Left ventricle myocardium inferior (tissue), 1 donor: ENCODE measurements at regions not wholly inside any gene's neighbourhood (a gene's known extent, or its start where the extent isn't known, plus 50 kb on each side); places are given as distances from the start of the nearest gene placed in this dataset.

Source experiments
- DNase-seq: peaks from one replicate; pipeline ENCODE4 v3.0.0-alpha.2; 2020
- H3K27ac ChIP-seq: fragments of 200-600 bp; replicated peaks from 2 replicates; pipeline ENCODE4 v1.8.0; 2021
- H3K27me3 ChIP-seq: fragments of 200-600 bp; 2 replicates; pipeline ENCODE4 v1.8.0; 2021; ENCODE audit warnings: low read depth
- H3K36me3 ChIP-seq: fragments of 200-600 bp; 2 replicates; pipeline ENCODE4 v1.8.0; 2021
- H3K4me1 ChIP-seq: fragments of 200-600 bp; 2 replicates; pipeline ENCODE4 v1.8.0; 2021
- H3K4me3 ChIP-seq: fragments of 200-600 bp; 2 replicates; pipeline ENCODE4 v1.8.0; 2021; ENCODE audit warnings: mild to moderate bottlenecking, moderate library complexity
- H3K9me3 ChIP-seq: fragments of 200-600 bp; replicated peaks from 2 replicates; pipeline ENCODE4 v1.8.0; 2021
- intact Hi-C: fragments of 100-400 bp; cut with micrococcal nuclease; formaldehyde crosslinking; loops from one replicate; pipeline ENCODE4 v1.11.0; 2022
- TF ChIP-seq, protein P1 (sequence below): fragments of 200-600 bp; IDR thresholded peaks from 2 replicates; pipeline ENCODE4 v1.8.0; 2021; ENCODE audit warnings: antibody characterized with exemption, mild to moderate bottlenecking, borderline replicate concordance
- donor health status: DM: no; HTN: yes; CAD: no; lungs with severe emphysema.

GRCh38 chr7:33775790-33776189 lies 129.5 kb upstream of the BMPER start:
- H3K4me1 ChIP-seq: peaks cover 15% of the 10 kb centered on the region
- H3K36me3 ChIP-seq: no peaks in the 10 kb centered on the region
- TF ChIP-seq, protein P1, sequence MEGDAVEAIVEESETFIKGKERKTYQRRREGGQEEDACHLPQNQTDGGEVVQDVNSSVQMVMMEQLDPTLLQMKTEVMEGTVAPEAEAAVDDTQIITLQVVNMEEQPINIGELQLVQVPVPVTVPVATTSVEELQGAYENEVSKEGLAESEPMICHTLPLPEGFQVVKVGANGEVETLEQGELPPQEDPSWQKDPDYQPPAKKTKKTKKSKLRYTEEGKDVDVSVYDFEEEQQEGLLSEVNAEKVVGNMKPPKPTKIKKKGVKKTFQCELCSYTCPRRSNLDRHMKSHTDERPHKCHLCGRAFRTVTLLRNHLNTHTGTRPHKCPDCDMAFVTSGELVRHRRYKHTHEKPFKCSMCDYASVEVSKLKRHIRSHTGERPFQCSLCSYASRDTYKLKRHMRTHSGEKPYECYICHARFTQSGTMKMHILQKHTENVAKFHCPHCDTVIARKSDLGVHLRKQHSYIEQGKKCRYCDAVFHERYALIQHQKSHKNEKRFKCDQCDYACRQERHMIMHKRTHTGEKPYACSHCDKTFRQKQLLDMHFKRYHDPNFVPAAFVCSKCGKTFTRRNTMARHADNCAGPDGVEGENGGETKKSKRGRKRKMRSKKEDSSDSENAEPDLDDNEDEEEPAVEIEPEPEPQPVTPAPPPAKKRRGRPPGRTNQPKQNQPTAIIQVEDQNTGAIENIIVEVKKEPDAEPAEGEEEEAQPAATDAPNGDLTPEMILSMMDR: no peak
- intact Hi-C loops: no loop called here
- H3K27me3 ChIP-seq: no peaks in the 10 kb centered on the region
- no peak for DNase-seq
- peak overlapping the region; percentile 59 for H3K27ac ChIP-seq
- no peaks in the 10 kb centered on the region for H3K9me3 ChIP-seq
- no peak overlapping the region for H3K4me3 ChIP-seq

DNA sequence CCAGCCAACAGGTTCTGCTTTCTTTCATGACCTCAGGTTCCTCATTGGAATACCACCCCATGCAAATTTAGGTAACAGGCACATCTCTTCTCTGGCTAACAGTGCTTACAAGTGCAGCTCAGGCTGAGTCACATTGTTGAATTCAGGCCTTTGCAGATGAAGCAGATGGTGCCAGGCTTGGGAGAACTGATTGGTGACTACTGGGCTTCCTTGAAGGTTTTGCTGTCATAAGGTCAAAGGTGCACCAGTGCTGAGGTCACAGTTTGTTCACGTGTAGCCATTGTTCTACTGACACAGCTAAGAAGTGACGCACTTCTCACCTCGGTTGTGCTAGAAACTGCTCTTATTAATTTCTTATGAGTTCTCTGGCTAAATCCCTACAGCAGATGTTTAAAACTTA lies 128.6 kb upstream of the BMPER start:
- no peaks in the 10 kb centered on the region for H3K36me3 ChIP-seq
- DNase-seq: no peak
- intact Hi-C loops: no loop called here
- peaks cover 21% of the 10 kb centered on the region for H3K4me1 ChIP-seq
- no peak overlapping the region for H3K4me3 ChIP-seq
- H3K9me3 ChIP-seq: no peaks in the 10 kb centered on the region
- H3K27me3 ChIP-seq: no peaks in the 10 kb centered on the region
- TF ChIP-seq, protein P1: no peak
- H3K27ac ChIP-seq: peak overlapping the region; percentile 59

GRCh38 chr7:33778195-33778594 lies 127.1 kb upstream of the BMPER start:
- intact Hi-C loops: no loop called here
- TF ChIP-seq, protein P1: no peak
- Histone ChIP-seq H3K9me3 (peaks cover 6% of the 10 kb centered on the region), H3K27ac (no peak overlapping the region), H3K4me3 (no peak overlapping the region), H3K27me3 (no peaks in the 10 kb centered on the region), H3K4me1 (peaks cover 21% of the 10 kb centered on the region), H3K36me3 (no peaks in the 10 kb centered on the region)
- no peak for DNase-seq

DNA sequence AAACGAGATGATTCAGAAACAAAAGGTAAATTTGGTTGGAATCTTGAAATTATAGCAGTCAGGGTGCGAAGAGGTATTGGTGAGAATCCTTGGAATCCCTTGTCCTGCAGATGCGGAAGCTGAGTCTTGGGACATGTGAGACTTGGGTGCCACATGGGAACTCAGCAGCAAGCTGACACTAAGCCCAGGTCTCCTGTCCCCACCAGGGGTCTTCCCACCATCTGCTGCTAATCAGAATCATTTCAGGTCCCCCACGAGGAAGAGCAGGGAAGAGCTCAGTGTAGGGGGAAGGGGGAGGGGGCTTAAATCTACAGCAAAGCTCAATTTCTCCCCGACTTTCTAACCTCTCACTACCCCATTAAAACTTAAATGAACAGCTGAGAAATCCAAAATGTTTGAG lies 126.1 kb upstream of the BMPER start:
- no peaks in the 10 kb centered on the region for H3K27me3 ChIP-seq
- intact Hi-C loops: no loop called here
- peaks cover 21% of the 10 kb centered on the region for H3K4me1 ChIP-seq
- DNase-seq: no peak
- no peak overlapping the region for H3K27ac ChIP-seq
- no peaks in the 10 kb centered on the region for H3K36me3 ChIP-seq
- H3K9me3 ChIP-seq: peaks cover 9% of the 10 kb centered on the region
- H3K4me3 ChIP-seq: no peak overlapping the region
- TF ChIP-seq, protein P1: no peak

DNA sequence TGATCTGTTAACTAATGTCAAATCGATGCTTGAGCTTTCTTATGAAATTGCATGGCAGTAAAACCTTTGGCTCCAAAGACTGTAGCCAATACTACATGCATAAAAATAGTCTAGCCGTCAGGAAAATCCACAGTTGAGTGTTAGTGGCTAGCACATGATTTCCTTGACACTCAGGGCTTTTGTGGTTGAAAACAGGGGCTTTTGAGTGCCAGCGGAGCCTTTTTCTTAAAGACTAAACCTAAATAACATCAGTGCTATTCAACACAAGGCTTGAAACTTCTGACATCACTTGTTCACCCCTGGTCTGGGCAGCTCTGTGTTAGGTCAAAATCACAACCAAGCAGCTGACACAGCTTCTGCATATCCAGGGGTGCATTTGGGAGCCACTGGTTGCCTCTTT lies 124.2 kb upstream of the BMPER start:
- intact Hi-C loops: no loop called here
- no peak for DNase-seq
- peaks cover 10% of the 10 kb centered on the region for H3K4me1 ChIP-seq
- H3K27ac ChIP-seq: no peak overlapping the region
- no peaks in the 10 kb centered on the region for H3K36me3 ChIP-seq
- no peak overlapping the region for H3K4me3 ChIP-seq
- no peaks in the 10 kb centered on the region for H3K27me3 ChIP-seq
- H3K9me3 ChIP-seq: peaks cover 9% of the 10 kb centered on the region
- TF ChIP-seq, protein P1: no peak

GRCh38 chr7:33781796-33782195 lies 123.5 kb upstream of the BMPER start:
- Histone ChIP-seq H3K27me3 (no peaks in the 10 kb centered on the region), H3K36me3 (no peaks in the 10 kb centered on the region), H3K4me1 (peaks cover 10% of the 10 kb centered on the region), H3K4me3 (no peak overlapping the region), H3K27ac (peak overlapping the region; percentile 11), H3K9me3 (peaks cover 9% of the 10 kb centered on the region)
- intact Hi-C loops: no loop called here
- TF ChIP-seq, protein P1: no peak
- no peak for DNase-seq
